ENCODE measurements at regions not wholly inside any gene's neighbourhood (a gene's known extent, or its start where the extent isn't known, plus 50 kb on each side); places are given as distances from the start of the nearest gene placed in this dataset.

DNA sequence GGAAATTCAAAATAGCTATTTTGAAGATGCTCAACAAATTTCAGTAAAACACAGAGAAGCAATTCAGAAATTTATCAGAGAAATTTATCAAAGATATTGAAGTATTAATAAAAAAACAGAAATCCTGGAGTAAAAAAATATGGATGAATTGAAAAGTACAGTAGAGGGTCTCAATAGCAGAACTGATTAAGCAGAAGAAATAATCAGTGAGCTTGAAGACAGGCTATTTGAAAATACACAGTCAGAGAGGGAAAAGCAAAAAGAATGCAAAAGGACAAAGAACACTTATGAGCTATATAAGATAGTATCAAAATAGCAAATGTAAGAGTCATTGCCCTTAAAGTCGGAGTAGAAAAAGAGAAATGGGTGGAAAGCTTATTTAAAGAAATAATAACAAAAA, 107.9 kb upstream of the PPP2R2B start:
- TF ChIP-seq, protein P1, sequence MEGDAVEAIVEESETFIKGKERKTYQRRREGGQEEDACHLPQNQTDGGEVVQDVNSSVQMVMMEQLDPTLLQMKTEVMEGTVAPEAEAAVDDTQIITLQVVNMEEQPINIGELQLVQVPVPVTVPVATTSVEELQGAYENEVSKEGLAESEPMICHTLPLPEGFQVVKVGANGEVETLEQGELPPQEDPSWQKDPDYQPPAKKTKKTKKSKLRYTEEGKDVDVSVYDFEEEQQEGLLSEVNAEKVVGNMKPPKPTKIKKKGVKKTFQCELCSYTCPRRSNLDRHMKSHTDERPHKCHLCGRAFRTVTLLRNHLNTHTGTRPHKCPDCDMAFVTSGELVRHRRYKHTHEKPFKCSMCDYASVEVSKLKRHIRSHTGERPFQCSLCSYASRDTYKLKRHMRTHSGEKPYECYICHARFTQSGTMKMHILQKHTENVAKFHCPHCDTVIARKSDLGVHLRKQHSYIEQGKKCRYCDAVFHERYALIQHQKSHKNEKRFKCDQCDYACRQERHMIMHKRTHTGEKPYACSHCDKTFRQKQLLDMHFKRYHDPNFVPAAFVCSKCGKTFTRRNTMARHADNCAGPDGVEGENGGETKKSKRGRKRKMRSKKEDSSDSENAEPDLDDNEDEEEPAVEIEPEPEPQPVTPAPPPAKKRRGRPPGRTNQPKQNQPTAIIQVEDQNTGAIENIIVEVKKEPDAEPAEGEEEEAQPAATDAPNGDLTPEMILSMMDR (IDR thresholded peaks at IDR 0.05): no peak
- TF ChIP-seq EZH2phosphoT487 (IDR thresholded peaks at IDR 0.05) (no peak), EZH2 (IDR thresholded peaks at IDR 0.05) (no peak)
